Fibroblast of the aortic adventitia (primary cell): ENCODE measurements at regions not wholly inside any gene's neighbourhood (a gene's known extent, or its start where the extent isn't known, plus 50 kb on each side); places are given as distances from the start of the nearest gene placed in this dataset.

ENCODE experiments used
- DNase-seq: peaks from one replicate; pipeline ENCODE4 v3.0.0-alpha.2; 2010; ENCODE audit warnings: low read depth
- H3K4me3 ChIP-seq: 2 replicates; pipeline ENCODE4 v1.5.1; 2011; ENCODE audit warnings: low read depth, mild to moderate bottlenecking, control low read depth, low read length, moderate library complexity
- CTCF ChIP-seq: IDR thresholded peaks from 2 replicates; pipeline ENCODE4 v1.5.1; 2011; ENCODE audit warnings: mild to moderate bottlenecking, low read length, control low read depth, inconsistent platforms; ENCODE audit not compliant: insufficient read depth

- DNase-seq = no peak
- no peak overlapping the region for H3K4me3 ChIP-seq
- no peak for TF ChIP-seq CTCF
These were observed 116.2 kb downstream of the NSUN3 start for GRCh38 chr3:94179059-94179458.

- H3K4me3 ChIP-seq = no peak overlapping the region
- no peak for TF ChIP-seq CTCF
These were observed 120.7 kb downstream of the NSUN3 start for GRCh38 chr3:94183551-94183950.

GRCh38 chr3:94184781-94185180 lies 121.9 kb downstream of the NSUN3 start:
- no peak overlapping the region for H3K4me3 ChIP-seq
- DNase-seq = peak; percentile 43
- no peak for TF ChIP-seq CTCF

More at GRCh38 chr3:94183551-94183950, 120.7 kb downstream of the NSUN3 start:
- DNase-seq = no peak

- TF ChIP-seq CTCF = no peak
- DNase-seq = peak; percentile 9
- H3K4me3 ChIP-seq = no peak overlapping the region
These were observed 122.9 kb downstream of the NSUN3 start for GRCh38 chr3:94185753-94186152.

GRCh38 chr3:94187697-94188096 lies 124.8 kb downstream of the NSUN3 start:
- TF ChIP-seq CTCF = no peak
- no peak overlapping the region for H3K4me3 ChIP-seq
- no peak for DNase-seq

GRCh38 chr3:94195381-94195780 lies 132.5 kb downstream of the NSUN3 start:
- TF ChIP-seq CTCF = no peak
- DNase-seq = no peak

GRCh38 chr3:94206291-94206690 lies 143.4 kb downstream of the NSUN3 start:
- no peak for TF ChIP-seq CTCF
- no peak overlapping the region for H3K4me3 ChIP-seq
- no peak for DNase-seq

More at GRCh38 chr3:94195381-94195780, 132.5 kb downstream of the NSUN3 start:
- H3K4me3 ChIP-seq = no peak overlapping the region
